ENCODE measurements at regions not wholly inside any gene's neighbourhood (a gene's known extent, or its start where the extent isn't known, plus 50 kb on each side); places are given as distances from the start of the nearest gene placed in this dataset.

GRCh38 chr16:50942143-50942542, 200.3 kb downstream of the CYLD start:
- no peaks in the 10 kb centered on the region for H3K36me3 Mint-ChIP-seq (ENCODE audit: low read depth)
- no peaks in the 10 kb centered on the region for H3K27me3 Mint-ChIP-seq (ENCODE audit: low read depth)
- no peak overlapping the region for H3K4me3 Mint-ChIP-seq
- TF ChIP-seq, protein P1, sequence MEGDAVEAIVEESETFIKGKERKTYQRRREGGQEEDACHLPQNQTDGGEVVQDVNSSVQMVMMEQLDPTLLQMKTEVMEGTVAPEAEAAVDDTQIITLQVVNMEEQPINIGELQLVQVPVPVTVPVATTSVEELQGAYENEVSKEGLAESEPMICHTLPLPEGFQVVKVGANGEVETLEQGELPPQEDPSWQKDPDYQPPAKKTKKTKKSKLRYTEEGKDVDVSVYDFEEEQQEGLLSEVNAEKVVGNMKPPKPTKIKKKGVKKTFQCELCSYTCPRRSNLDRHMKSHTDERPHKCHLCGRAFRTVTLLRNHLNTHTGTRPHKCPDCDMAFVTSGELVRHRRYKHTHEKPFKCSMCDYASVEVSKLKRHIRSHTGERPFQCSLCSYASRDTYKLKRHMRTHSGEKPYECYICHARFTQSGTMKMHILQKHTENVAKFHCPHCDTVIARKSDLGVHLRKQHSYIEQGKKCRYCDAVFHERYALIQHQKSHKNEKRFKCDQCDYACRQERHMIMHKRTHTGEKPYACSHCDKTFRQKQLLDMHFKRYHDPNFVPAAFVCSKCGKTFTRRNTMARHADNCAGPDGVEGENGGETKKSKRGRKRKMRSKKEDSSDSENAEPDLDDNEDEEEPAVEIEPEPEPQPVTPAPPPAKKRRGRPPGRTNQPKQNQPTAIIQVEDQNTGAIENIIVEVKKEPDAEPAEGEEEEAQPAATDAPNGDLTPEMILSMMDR (conservative IDR thresholded peaks at IDR 0.05): no peak
- no peaks in the 10 kb centered on the region for H3K9me3 Mint-ChIP-seq
- no peak overlapping the region for H3K27ac Mint-ChIP-seq (ENCODE audit: unreplicated experiment)
- no peaks in the 10 kb centered on the region for H3K4me1 Mint-ChIP-seq
- no peak for DNase-seq (ENCODE audit: low read depth, low spot score)

DNA sequence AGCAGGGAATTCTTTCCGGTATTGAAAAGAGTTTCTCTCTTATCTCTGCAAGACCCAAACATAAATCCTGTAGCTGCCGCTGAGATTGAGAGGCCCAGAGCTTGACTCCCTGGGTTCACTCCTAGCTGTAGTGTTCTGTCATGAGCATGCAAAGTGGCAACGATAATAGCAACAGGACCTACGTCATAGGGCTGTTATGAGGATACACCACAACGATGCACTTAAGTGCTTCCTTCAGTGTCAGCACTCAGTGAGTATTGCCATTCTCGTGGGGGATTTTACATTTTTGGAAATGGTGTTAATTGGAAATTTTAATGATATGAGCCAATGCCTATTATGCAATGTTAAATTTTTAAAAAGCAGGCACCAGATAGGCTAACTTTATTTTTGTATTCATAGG, 199.8 kb downstream of the CYLD start:
- Mint-ChIP-seq H3K4me3 (no peak overlapping the region), H3K27me3 (ENCODE audit: low read depth) (no peaks in the 10 kb centered on the region), H3K36me3 (ENCODE audit: low read depth) (no peaks in the 10 kb centered on the region), H3K9me3 (no peaks in the 10 kb centered on the region), H3K27ac (ENCODE audit: unreplicated experiment) (no peak overlapping the region), H3K4me1 (no peaks in the 10 kb centered on the region)
- no peak for DNase-seq (ENCODE audit: low read depth, low spot score)
- TF ChIP-seq, protein P1 (conservative IDR thresholded peaks at IDR 0.05): no peak

GRCh38 chr16:50940275-50940854, 198.5 kb downstream of the CYLD start:
- Mint-ChIP-seq H3K27ac (ENCODE audit: unreplicated experiment) (no peak overlapping the region), H3K9me3 (no peaks in the 10 kb centered on the region), H3K27me3 (ENCODE audit: low read depth) (no peaks in the 10 kb centered on the region), H3K36me3 (ENCODE audit: low read depth) (no peaks in the 10 kb centered on the region), H3K4me3 (no peak overlapping the region), H3K4me1 (no peaks in the 10 kb centered on the region)
- TF ChIP-seq, protein P1 (conservative IDR thresholded peaks at IDR 0.05): no peak
- no peak for DNase-seq (ENCODE audit: low read depth, low spot score)

DNA sequence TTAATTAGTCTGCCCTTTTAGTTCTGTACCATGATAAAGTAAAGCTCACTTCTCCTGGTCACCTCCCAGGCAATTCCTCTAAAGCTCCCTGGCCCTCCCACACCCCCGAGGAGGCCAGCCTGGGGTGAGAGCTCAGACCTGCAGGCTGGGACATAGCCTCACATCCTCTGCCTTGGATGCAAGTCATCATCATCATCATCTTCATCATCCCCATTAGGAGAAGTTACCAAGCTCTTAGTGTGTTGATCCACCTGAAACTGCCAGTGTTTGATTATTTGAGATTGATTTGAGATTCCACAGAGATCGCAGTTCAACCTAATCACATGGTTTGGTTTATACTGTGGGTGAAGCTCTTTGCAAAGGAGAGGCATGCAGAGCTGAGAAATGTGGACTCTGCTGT, 197.5 kb downstream of the CYLD start:
- Mint-ChIP-seq H3K4me3 (no peak overlapping the region), H3K4me1 (no peaks in the 10 kb centered on the region), H3K36me3 (ENCODE audit: low read depth) (no peaks in the 10 kb centered on the region), H3K9me3 (no peaks in the 10 kb centered on the region), H3K27ac (ENCODE audit: unreplicated experiment) (no peak overlapping the region), H3K27me3 (ENCODE audit: low read depth) (no peaks in the 10 kb centered on the region)
- TF ChIP-seq, protein P1 (conservative IDR thresholded peaks at IDR 0.05): no peak
- DNase-seq (ENCODE audit: low read depth, low spot score): no peak

DNA sequence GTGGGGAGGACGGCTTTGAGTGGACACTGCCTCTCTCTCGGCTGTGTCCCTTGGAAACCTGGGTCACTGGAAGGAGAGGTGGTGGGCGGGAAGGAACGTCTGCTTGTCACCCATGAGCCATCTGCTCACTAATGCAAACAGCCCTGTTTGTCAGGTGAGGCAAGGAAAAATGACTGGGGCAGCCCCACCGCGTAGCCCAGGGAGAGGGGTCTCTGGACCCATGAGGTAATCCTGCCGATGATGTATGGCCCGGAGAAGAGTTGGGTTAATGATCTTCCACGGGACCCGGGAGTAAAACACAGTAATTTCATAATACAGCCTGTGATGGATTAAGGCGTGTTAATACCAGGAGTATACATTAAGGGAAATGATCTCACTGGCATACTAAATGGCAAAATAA, 197.0 kb downstream of the CYLD start:
- no peak for DNase-seq (ENCODE audit: low read depth, low spot score)
- Mint-ChIP-seq H3K4me1 (no peaks in the 10 kb centered on the region), H3K4me3 (no peak overlapping the region), H3K27ac (ENCODE audit: unreplicated experiment) (no peak overlapping the region), H3K9me3 (no peaks in the 10 kb centered on the region), H3K36me3 (ENCODE audit: low read depth) (no peaks in the 10 kb centered on the region), H3K27me3 (ENCODE audit: low read depth) (no peaks in the 10 kb centered on the region)
- TF ChIP-seq, protein P1 (conservative IDR thresholded peaks at IDR 0.05): no peak

All from neural crest cell (in vitro differentiated cells).